ENCODE measurements at regions not wholly inside any gene's neighbourhood (a gene's known extent, or its start where the extent isn't known, plus 50 kb on each side); places are given as distances from the start of the nearest gene placed in this dataset.

- TF ChIP-seq EP300 (IDR thresholded peaks at IDR 0.05; ENCODE audit: borderline replicate concordance) (no peak), CREB1 (IDR thresholded peaks at IDR 0.05; ENCODE audit: low read depth) (no peak), ZBTB7A (IDR thresholded peaks at IDR 0.05; ENCODE audit: low read depth) (no peak), EGR1 (IDR thresholded peaks at IDR 0.05) (no peak), NFIC (IDR thresholded peaks at IDR 0.05) (no peak), FOXM1 (IDR thresholded peaks at IDR 0.05; ENCODE audit: borderline replicate concordance, low read depth) (no peak), TAF1 (IDR thresholded peaks at IDR 0.05; ENCODE audit: low read depth) (no peak), TEAD4 (IDR thresholded peaks at IDR 0.05) (no peak), REST (IDR thresholded peaks at IDR 0.05; ENCODE audit: low read depth) (no peak), CEBPB (IDR thresholded peaks at IDR 0.05) (no peak), YY1 (IDR thresholded peaks at IDR 0.05; ENCODE audit: low read depth) (no peak), RAD21 (IDR thresholded peaks at IDR 0.05; ENCODE audit: low read depth) (no peak), USF1 (IDR thresholded peaks at IDR 0.05) (no peak)
Measured at GRCh38 chr9:101860920-101861319, 122.5 kb upstream of the GRIN3A start.

- no peak for TF ChIP-seq ZBTB7A (IDR thresholded peaks at IDR 0.05; ENCODE audit: low read depth)
- no peak for TF ChIP-seq MAX (IDR thresholded peaks at IDR 0.05)
- TF ChIP-seq NFIC (IDR thresholded peaks at IDR 0.05) = no peak
- no peak for TF ChIP-seq USF1 (IDR thresholded peaks at IDR 0.05)
- TF ChIP-seq REST (IDR thresholded peaks at IDR 0.05; ENCODE audit: low read depth) = no peak
- no peak for TF ChIP-seq EP300 (IDR thresholded peaks at IDR 0.05; ENCODE audit: borderline replicate concordance)
- TF ChIP-seq TEAD4 (IDR thresholded peaks at IDR 0.05) = no peak
- no peak for TF ChIP-seq TAF1 (IDR thresholded peaks at IDR 0.05; ENCODE audit: low read depth)
- no peak for TF ChIP-seq CEBPB (IDR thresholded peaks at IDR 0.05)
- no peak for TF ChIP-seq TCF12 (IDR thresholded peaks at IDR 0.05; ENCODE audit: low read depth)
- TF ChIP-seq EGR1 (IDR thresholded peaks at IDR 0.05) = no peak
- TF ChIP-seq RAD21 (IDR thresholded peaks at IDR 0.05; ENCODE audit: low read depth) = no peak
- TF ChIP-seq CREB1 (IDR thresholded peaks at IDR 0.05; ENCODE audit: low read depth) = no peak
- no peak for TF ChIP-seq FOXM1 (IDR thresholded peaks at IDR 0.05; ENCODE audit: borderline replicate concordance, low read depth)
- TF ChIP-seq YY1 (IDR thresholded peaks at IDR 0.05; ENCODE audit: low read depth) = no peak
Measured at GRCh38 chr9:101859620-101860019, 121.2 kb upstream of the GRIN3A start.

- no peak for TF ChIP-seq MAX (IDR thresholded peaks at IDR 0.05)
- TF ChIP-seq NFIC (IDR thresholded peaks at IDR 0.05) = no peak
- no peak for TF ChIP-seq TEAD4 (IDR thresholded peaks at IDR 0.05)
- TF ChIP-seq EP300 (IDR thresholded peaks at IDR 0.05; ENCODE audit: borderline replicate concordance) = no peak
- no peak for TF ChIP-seq EGR1 (IDR thresholded peaks at IDR 0.05)
- no peak for TF ChIP-seq TCF12 (IDR thresholded peaks at IDR 0.05; ENCODE audit: low read depth)
- TF ChIP-seq USF1 (IDR thresholded peaks at IDR 0.05) = no peak
- TF ChIP-seq REST (IDR thresholded peaks at IDR 0.05; ENCODE audit: low read depth) = no peak
- no peak for TF ChIP-seq FOXM1 (IDR thresholded peaks at IDR 0.05; ENCODE audit: borderline replicate concordance, low read depth)
- TF ChIP-seq RAD21 (IDR thresholded peaks at IDR 0.05; ENCODE audit: low read depth) = no peak
- TF ChIP-seq CEBPB (IDR thresholded peaks at IDR 0.05) = no peak
- no peak for TF ChIP-seq CREB1 (IDR thresholded peaks at IDR 0.05; ENCODE audit: low read depth)
- no peak for TF ChIP-seq TAF1 (IDR thresholded peaks at IDR 0.05; ENCODE audit: low read depth)
- no peak for TF ChIP-seq ZBTB7A (IDR thresholded peaks at IDR 0.05; ENCODE audit: low read depth)
- no peak for TF ChIP-seq YY1 (IDR thresholded peaks at IDR 0.05; ENCODE audit: low read depth)
Measured at GRCh38 chr9:101858026-101858425, 119.6 kb upstream of the GRIN3A start.

Data from Ishikawa (cell line).